ENCODE measurements at regions not wholly inside any gene's neighbourhood (a gene's known extent, or its start where the extent isn't known, plus 50 kb on each side); places are given as distances from the start of the nearest gene placed in this dataset.
"Not testable (repeated sequence)": the region's sequence is repeated elsewhere in the genome, so short reads cannot be mapped to it uniquely, and the experiment has no call there.

GRCh38 chr9:120315154-120315553 lies 264.8 kb downstream of the CDK5RAP2 start:
- Histone ChIP-seq H3K4me1 (ENCODE audit: control insufficient read depth, insufficient read depth, low read length) (no peaks in the 10 kb centered on the region), H3K27me3 (ENCODE audit: control insufficient read depth, insufficient read depth, low read length) (no peaks in the 10 kb centered on the region), H3K4me3 (ENCODE audit: low read depth, low read length) (no peak overlapping the region), H3K36me3 (ENCODE audit: control insufficient read depth, insufficient read depth, low read length) (no peaks in the 10 kb centered on the region), H3K9me3 (ENCODE audit: control insufficient read depth, insufficient read depth, low read length) (no peaks in the 10 kb centered on the region), H3K9ac (ENCODE audit: low read depth, low read length) (no peak overlapping the region)

GRCh38 chr9:120312031-120312430 lies 267.9 kb downstream of the CDK5RAP2 start:
- no peaks in the 10 kb centered on the region for H3K27me3 ChIP-seq (ENCODE audit: control insufficient read depth, insufficient read depth, low read length)
- peaks cover 16% of the 10 kb centered on the region for H3K4me1 ChIP-seq (ENCODE audit: control insufficient read depth, insufficient read depth, low read length)
- H3K36me3 ChIP-seq (ENCODE audit: control insufficient read depth, insufficient read depth, low read length), result no peaks in the 10 kb centered on the region
- H3K9ac ChIP-seq (ENCODE audit: low read depth, low read length), result no peak overlapping the region
- H3K9me3 ChIP-seq (ENCODE audit: control insufficient read depth, insufficient read depth, low read length), result no peaks in the 10 kb centered on the region
- no peak overlapping the region for H3K4me3 ChIP-seq (ENCODE audit: low read depth, low read length)

- no peak overlapping the region for H3K9ac ChIP-seq (ENCODE audit: low read depth, low read length)
- H3K4me1 ChIP-seq (ENCODE audit: control insufficient read depth, insufficient read depth, low read length), result peaks cover 16% of the 10 kb centered on the region
- no peaks in the 10 kb centered on the region for H3K27me3 ChIP-seq (ENCODE audit: control insufficient read depth, insufficient read depth, low read length)
- H3K4me3 ChIP-seq (ENCODE audit: low read depth, low read length), result no peak overlapping the region
- no peaks in the 10 kb centered on the region for H3K36me3 ChIP-seq (ENCODE audit: control insufficient read depth, insufficient read depth, low read length)
- H3K9me3 ChIP-seq (ENCODE audit: control insufficient read depth, insufficient read depth, low read length), result no peaks in the 10 kb centered on the region
These were observed 269.9 kb downstream of the CDK5RAP2 start for GRCh38 chr9:120310035-120310434.

- no peak overlapping the region for H3K9ac ChIP-seq (ENCODE audit: low read depth, low read length)
- H3K27me3 ChIP-seq (ENCODE audit: control insufficient read depth, insufficient read depth, low read length), result no peaks in the 10 kb centered on the region
- H3K36me3 ChIP-seq (ENCODE audit: control insufficient read depth, insufficient read depth, low read length), result no peaks in the 10 kb centered on the region
- peaks cover 16% of the 10 kb centered on the region for H3K4me1 ChIP-seq (ENCODE audit: control insufficient read depth, insufficient read depth, low read length)
- no peaks in the 10 kb centered on the region for H3K9me3 ChIP-seq (ENCODE audit: control insufficient read depth, insufficient read depth, low read length)
- no peak overlapping the region for H3K4me3 ChIP-seq (ENCODE audit: low read depth, low read length)
These were observed 271.5 kb downstream of the CDK5RAP2 start for GRCh38 chr9:120308495-120308894.

- no peaks in the 10 kb centered on the region for H3K9me3 ChIP-seq (ENCODE audit: control insufficient read depth, insufficient read depth, low read length)
- H3K36me3 ChIP-seq (ENCODE audit: control insufficient read depth, insufficient read depth, low read length), result no peaks in the 10 kb centered on the region
- H3K27me3 ChIP-seq (ENCODE audit: control insufficient read depth, insufficient read depth, low read length), result no peaks in the 10 kb centered on the region
- H3K9ac ChIP-seq (ENCODE audit: low read depth, low read length), result no peak overlapping the region
- peaks cover 16% of the 10 kb centered on the region for H3K4me1 ChIP-seq (ENCODE audit: control insufficient read depth, insufficient read depth, low read length)
- H3K4me3 ChIP-seq (ENCODE audit: low read depth, low read length), result no peak overlapping the region
These were observed 272.4 kb downstream of the CDK5RAP2 start for GRCh38 chr9:120307599-120307998.

GRCh38 chr9:120306561-120306960 lies 273.4 kb downstream of the CDK5RAP2 start:
- Histone ChIP-seq H3K36me3 (ENCODE audit: control insufficient read depth, insufficient read depth, low read length) (no peaks in the 10 kb centered on the region), H3K9ac (ENCODE audit: low read depth, low read length) (no peak overlapping the region), H3K4me1 (ENCODE audit: control insufficient read depth, insufficient read depth, low read length) (peaks cover 16% of the 10 kb centered on the region), H3K4me3 (ENCODE audit: low read depth, low read length) (no peak overlapping the region), H3K9me3 (ENCODE audit: control insufficient read depth, insufficient read depth, low read length) (no peaks in the 10 kb centered on the region), H3K27me3 (ENCODE audit: control insufficient read depth, insufficient read depth, low read length) (no peaks in the 10 kb centered on the region)

GRCh38 chr9:120306088-120306487 lies 273.9 kb downstream of the CDK5RAP2 start:
- Histone ChIP-seq H3K27me3 (ENCODE audit: control insufficient read depth, insufficient read depth, low read length) (no peaks in the 10 kb centered on the region), H3K9me3 (ENCODE audit: control insufficient read depth, insufficient read depth, low read length) (no peaks in the 10 kb centered on the region), H3K4me1 (ENCODE audit: control insufficient read depth, insufficient read depth, low read length) (peaks cover 16% of the 10 kb centered on the region), H3K4me3 (ENCODE audit: low read depth, low read length) (no peak overlapping the region), H3K9ac (ENCODE audit: low read depth, low read length) (no peak overlapping the region), H3K36me3 (ENCODE audit: control insufficient read depth, insufficient read depth, low read length) (no peaks in the 10 kb centered on the region)

- not testable (repeated sequence) for H3K9me3 ChIP-seq (ENCODE audit: control insufficient read depth, insufficient read depth, low read length); H3K36me3 ChIP-seq (ENCODE audit: control insufficient read depth, insufficient read depth, low read length); H3K27me3 ChIP-seq (ENCODE audit: control insufficient read depth, insufficient read depth, low read length); H3K4me3 ChIP-seq (ENCODE audit: low read depth, low read length); H3K9ac ChIP-seq (ENCODE audit: low read depth, low read length)
- peaks cover 16% of the 10 kb centered on the region for H3K4me1 ChIP-seq (ENCODE audit: control insufficient read depth, insufficient read depth, low read length)
These were observed 275.1 kb downstream of the CDK5RAP2 start for GRCh38 chr9:120304896-120305295.

- H3K27me3 ChIP-seq (ENCODE audit: control insufficient read depth, insufficient read depth, low read length), result no peaks in the 10 kb centered on the region
These were observed 276.4 kb downstream of the CDK5RAP2 start for GRCh38 chr9:120303519-120303918.

GRCh38 chr9:120299785-120300184 lies 280.2 kb downstream of the CDK5RAP2 start:
- Histone ChIP-seq H3K4me1 (ENCODE audit: control insufficient read depth, insufficient read depth, low read length) (no peaks in the 10 kb centered on the region), H3K36me3 (ENCODE audit: control insufficient read depth, insufficient read depth, low read length) (no peaks in the 10 kb centered on the region), H3K27me3 (ENCODE audit: control insufficient read depth, insufficient read depth, low read length) (no peaks in the 10 kb centered on the region), H3K9ac (ENCODE audit: low read depth, low read length) (no peak overlapping the region), H3K9me3 (ENCODE audit: control insufficient read depth, insufficient read depth, low read length) (no peaks in the 10 kb centered on the region), H3K4me3 (ENCODE audit: low read depth, low read length) (no peak overlapping the region)

More at GRCh38 chr9:120303519-120303918, 276.4 kb downstream of the CDK5RAP2 start:
- H3K9ac ChIP-seq (ENCODE audit: low read depth, low read length), result no peak overlapping the region
- H3K4me3 ChIP-seq (ENCODE audit: low read depth, low read length), result no peak overlapping the region
- H3K9me3 ChIP-seq (ENCODE audit: control insufficient read depth, insufficient read depth, low read length), result no peaks in the 10 kb centered on the region
- H3K36me3 ChIP-seq (ENCODE audit: control insufficient read depth, insufficient read depth, low read length), result no peaks in the 10 kb centered on the region
- H3K4me1 ChIP-seq (ENCODE audit: control insufficient read depth, insufficient read depth, low read length), result peaks cover 13% of the 10 kb centered on the region

GRCh38 chr9:120294003-120294402 lies 286.0 kb downstream of the CDK5RAP2 start:
- H3K9ac ChIP-seq (ENCODE audit: low read depth, low read length), result no peak overlapping the region
- no peaks in the 10 kb centered on the region for H3K27me3 ChIP-seq (ENCODE audit: control insufficient read depth, insufficient read depth, low read length)
- H3K4me1 ChIP-seq (ENCODE audit: control insufficient read depth, insufficient read depth, low read length), result no peaks in the 10 kb centered on the region
- no peak overlapping the region for H3K4me3 ChIP-seq (ENCODE audit: low read depth, low read length)
- H3K36me3 ChIP-seq (ENCODE audit: control insufficient read depth, insufficient read depth, low read length), result no peaks in the 10 kb centered on the region
- H3K9me3 ChIP-seq (ENCODE audit: control insufficient read depth, insufficient read depth, low read length), result no peaks in the 10 kb centered on the region

- Histone ChIP-seq H3K9me3 (ENCODE audit: control insufficient read depth, insufficient read depth, low read length) (no peaks in the 10 kb centered on the region), H3K27me3 (ENCODE audit: control insufficient read depth, insufficient read depth, low read length) (no peaks in the 10 kb centered on the region), H3K4me3 (ENCODE audit: low read depth, low read length) (no peak overlapping the region), H3K9ac (ENCODE audit: low read depth, low read length) (no peak overlapping the region), H3K4me1 (ENCODE audit: control insufficient read depth, insufficient read depth, low read length) (no peaks in the 10 kb centered on the region), H3K36me3 (ENCODE audit: control insufficient read depth, insufficient read depth, low read length) (no peaks in the 10 kb centered on the region)
These were observed 287.4 kb downstream of the CDK5RAP2 start for GRCh38 chr9:120292606-120293005.

GRCh38 chr9:120291050-120291449 lies 288.9 kb downstream of the CDK5RAP2 start:
- no peak overlapping the region for H3K9ac ChIP-seq (ENCODE audit: low read depth, low read length)
- H3K9me3 ChIP-seq (ENCODE audit: control insufficient read depth, insufficient read depth, low read length), result no peaks in the 10 kb centered on the region
- no peaks in the 10 kb centered on the region for H3K4me1 ChIP-seq (ENCODE audit: control insufficient read depth, insufficient read depth, low read length)
- H3K4me3 ChIP-seq (ENCODE audit: low read depth, low read length), result no peak overlapping the region
- no peaks in the 10 kb centered on the region for H3K36me3 ChIP-seq (ENCODE audit: control insufficient read depth, insufficient read depth, low read length)
- no peaks in the 10 kb centered on the region for H3K27me3 ChIP-seq (ENCODE audit: control insufficient read depth, insufficient read depth, low read length)
